HG03066 (cell line): ENCODE measurements at regions not wholly inside any gene's neighbourhood (a gene's known extent, or its start where the extent isn't known, plus 50 kb on each side); places are given as distances from the start of the nearest gene placed in this dataset.
"Not testable (repeated sequence)": the region's sequence is repeated elsewhere in the genome, so short reads cannot be mapped to it uniquely, and the experiment has no call there.

Experiments used
- ATAC-seq: cut with Tn5 transposase; IDR thresholded peaks from one replicate; pipeline ENCODE4 v1.9.1; 2021; ENCODE audit warnings: low read depth; ENCODE audit not compliant: unreplicated experiment

GRCh38 chr5:163244445-163244987 lies 192.9 kb upstream of the CCNG1 start:
- no peak for ATAC-seq

- no peak for ATAC-seq
Observed at GRCh38 chr5:163245584-163245983, 191.8 kb upstream of the CCNG1 start.

- no peak for ATAC-seq
Observed at GRCh38 chr5:163248333-163248732, 189.1 kb upstream of the CCNG1 start.

- no peak for ATAC-seq
Observed at GRCh38 chr5:163248871-163249270, 188.5 kb upstream of the CCNG1 start.

- ATAC-seq: no peak
Observed at GRCh38 chr5:163252950-163253349, 184.4 kb upstream of the CCNG1 start.

GRCh38 chr5:163259495-163259894 lies 177.9 kb upstream of the CCNG1 start:
- no peak for ATAC-seq

GRCh38 chr5:163260471-163260870 lies 176.9 kb upstream of the CCNG1 start:
- no peak for ATAC-seq

- no peak for ATAC-seq
Observed at GRCh38 chr5:163260961-163261360, 176.4 kb upstream of the CCNG1 start.

- ATAC-seq: no peak
Observed at GRCh38 chr5:163261647-163262269, 175.6 kb upstream of the CCNG1 start.

GRCh38 chr5:163266249-163266648 lies 171.1 kb upstream of the CCNG1 start:
- not testable (repeated sequence) for ATAC-seq

GRCh38 chr5:163269624-163270023 lies 167.8 kb upstream of the CCNG1 start:
- ATAC-seq: no peak

GRCh38 chr5:163276466-163276865 lies 160.9 kb upstream of the CCNG1 start:
- ATAC-seq: no peak

- not testable (repeated sequence) for ATAC-seq
Observed at GRCh38 chr5:163280897-163281296, 156.5 kb upstream of the CCNG1 start.

GRCh38 chr5:163281512-163281911 lies 155.9 kb upstream of the CCNG1 start:
- no peak for ATAC-seq

GRCh38 chr5:163293836-163294235 lies 143.6 kb upstream of the CCNG1 start:
- ATAC-seq: no peak

GRCh38 chr5:163303718-163304117 lies 133.7 kb upstream of the CCNG1 start:
- no peak for ATAC-seq

- no peak for ATAC-seq
Observed at GRCh38 chr5:163305655-163306054, 131.7 kb upstream of the CCNG1 start.

- ATAC-seq: no peak
Observed at GRCh38 chr5:163306421-163306820, 131.0 kb upstream of the CCNG1 start.

GRCh38 chr5:163309914-163310313 lies 127.5 kb upstream of the CCNG1 start:
- ATAC-seq: no peak

GRCh38 chr5:163310997-163311396 lies 126.4 kb upstream of the CCNG1 start:
- no peak for ATAC-seq

GRCh38 chr5:163312598-163312997 lies 124.8 kb upstream of the CCNG1 start:
- no peak for ATAC-seq

GRCh38 chr5:163313049-163313448 lies 124.3 kb upstream of the CCNG1 start:
- ATAC-seq: not testable (repeated sequence)

GRCh38 chr5:163316374-163316773 lies 121.0 kb upstream of the CCNG1 start:
- ATAC-seq: not testable (repeated sequence)
